GM23338 (cell line): ENCODE measurements at regions not wholly inside any gene's neighbourhood (a gene's known extent, or its start where the extent isn't known, plus 50 kb on each side); places are given as distances from the start of the nearest gene placed in this dataset.

Experiments
- CREB1 ChIP-seq: fragments of 250-450 bp; sonication (Bioruptor Pico); IDR thresholded peaks from 2 replicates; pipeline ENCODE4 v1.5.0; 2020; ENCODE audit warnings: low read depth, mild to moderate bottlenecking, moderate library complexity
- EZH2 ChIP-seq: fragments of 200-600 bp; sonication (generic); IDR thresholded peaks from one replicate; pipeline ENCODE4 v1.8.0; 2017; ENCODE audit warnings: antibody characterized with exemption, mild to moderate bottlenecking, low read depth; ENCODE audit not compliant: unreplicated experiment
- EZH2phosphoT487 ChIP-seq: fragments of 200-600 bp; sonication (generic); IDR thresholded peaks from one replicate; pipeline ENCODE4 v1.8.1; 2018; ENCODE audit warnings: antibody characterized with exemption; ENCODE audit not compliant: unreplicated experiment
- JUNB ChIP-seq: IDR thresholded peaks from one replicate; pipeline ENCODE4 v1.6.1; 2016; ENCODE audit warnings: antibody characterized with exemption; ENCODE audit not compliant: unreplicated experiment
- NANOG ChIP-seq: IDR thresholded peaks from 2 replicates; pipeline ENCODE4 v1.6.1; 2016; ENCODE audit warnings: antibody characterized with exemption, borderline replicate concordance
- POLR2AphosphoS5 ChIP-seq: IDR thresholded peaks from 2 replicates; pipeline ENCODE4 v1.6.1; 2016; ENCODE audit warnings: antibody characterized with exemption, low read depth
- STAT1 ChIP-seq: IDR thresholded peaks from one replicate; pipeline ENCODE4 v1.6.1; 2016; ENCODE audit warnings: antibody characterized with exemption; ENCODE audit not compliant: unreplicated experiment
- ZNF114 ChIP-seq: fragments of 250-450 bp; sonication (Bioruptor Pico); IDR thresholded peaks from 2 replicates; pipeline ENCODE4 v1.5.0; 2020; ENCODE audit warnings: mild to moderate bottlenecking, moderate library complexity
- TF ChIP-seq, protein P1 (sequence below): fragments of 250-450 bp; sonication (Bioruptor Pico); IDR thresholded peaks from 2 replicates; pipeline ENCODE4 v1.5.0; 2020; ENCODE audit warnings: mild to moderate bottlenecking, moderate library complexity
- TF ChIP-seq, protein P2 (sequence below), 2 experiments: fragments of 200-600 bp in 1 of 2; sonication (generic) in 1 of 2; conservative IDR thresholded peaks; 2 replicates each; pipeline versions ENCODE4 v1.5.1 to v1.6.1; 2016 to 2017; ENCODE audit warnings: antibody characterized with exemption in 2 of 2, low read depth in 2 of 2, mild to moderate bottlenecking in 2 of 2, moderate library complexity in 1 of 2
- TF ChIP-seq, protein P3 (sequence below): IDR thresholded peaks from one replicate; pipeline ENCODE4 v1.6.1; 2018; ENCODE audit warnings: antibody characterized with exemption; ENCODE audit not compliant: unreplicated experiment

DNA sequence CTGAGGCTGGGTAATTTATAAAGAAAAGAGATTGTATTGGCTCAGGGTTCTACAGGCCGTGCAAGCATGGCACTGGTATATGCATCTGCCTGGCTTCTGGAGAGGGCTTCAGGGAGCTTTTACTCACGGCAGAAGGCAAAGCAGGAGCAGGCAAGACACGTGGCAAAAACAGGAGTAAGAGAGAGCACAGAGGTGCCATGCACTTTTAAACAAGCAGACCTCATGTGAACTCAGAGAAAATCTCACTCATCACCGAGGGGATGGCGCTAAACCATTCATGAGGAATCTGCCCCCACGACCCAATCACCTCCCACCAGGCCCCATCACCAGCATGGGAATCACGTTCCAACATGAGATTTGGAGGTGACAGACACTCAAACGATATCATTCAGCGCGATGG, 400.7 kb upstream of the RUNX1 start (continued):
- TF ChIP-seq, protein P1, sequence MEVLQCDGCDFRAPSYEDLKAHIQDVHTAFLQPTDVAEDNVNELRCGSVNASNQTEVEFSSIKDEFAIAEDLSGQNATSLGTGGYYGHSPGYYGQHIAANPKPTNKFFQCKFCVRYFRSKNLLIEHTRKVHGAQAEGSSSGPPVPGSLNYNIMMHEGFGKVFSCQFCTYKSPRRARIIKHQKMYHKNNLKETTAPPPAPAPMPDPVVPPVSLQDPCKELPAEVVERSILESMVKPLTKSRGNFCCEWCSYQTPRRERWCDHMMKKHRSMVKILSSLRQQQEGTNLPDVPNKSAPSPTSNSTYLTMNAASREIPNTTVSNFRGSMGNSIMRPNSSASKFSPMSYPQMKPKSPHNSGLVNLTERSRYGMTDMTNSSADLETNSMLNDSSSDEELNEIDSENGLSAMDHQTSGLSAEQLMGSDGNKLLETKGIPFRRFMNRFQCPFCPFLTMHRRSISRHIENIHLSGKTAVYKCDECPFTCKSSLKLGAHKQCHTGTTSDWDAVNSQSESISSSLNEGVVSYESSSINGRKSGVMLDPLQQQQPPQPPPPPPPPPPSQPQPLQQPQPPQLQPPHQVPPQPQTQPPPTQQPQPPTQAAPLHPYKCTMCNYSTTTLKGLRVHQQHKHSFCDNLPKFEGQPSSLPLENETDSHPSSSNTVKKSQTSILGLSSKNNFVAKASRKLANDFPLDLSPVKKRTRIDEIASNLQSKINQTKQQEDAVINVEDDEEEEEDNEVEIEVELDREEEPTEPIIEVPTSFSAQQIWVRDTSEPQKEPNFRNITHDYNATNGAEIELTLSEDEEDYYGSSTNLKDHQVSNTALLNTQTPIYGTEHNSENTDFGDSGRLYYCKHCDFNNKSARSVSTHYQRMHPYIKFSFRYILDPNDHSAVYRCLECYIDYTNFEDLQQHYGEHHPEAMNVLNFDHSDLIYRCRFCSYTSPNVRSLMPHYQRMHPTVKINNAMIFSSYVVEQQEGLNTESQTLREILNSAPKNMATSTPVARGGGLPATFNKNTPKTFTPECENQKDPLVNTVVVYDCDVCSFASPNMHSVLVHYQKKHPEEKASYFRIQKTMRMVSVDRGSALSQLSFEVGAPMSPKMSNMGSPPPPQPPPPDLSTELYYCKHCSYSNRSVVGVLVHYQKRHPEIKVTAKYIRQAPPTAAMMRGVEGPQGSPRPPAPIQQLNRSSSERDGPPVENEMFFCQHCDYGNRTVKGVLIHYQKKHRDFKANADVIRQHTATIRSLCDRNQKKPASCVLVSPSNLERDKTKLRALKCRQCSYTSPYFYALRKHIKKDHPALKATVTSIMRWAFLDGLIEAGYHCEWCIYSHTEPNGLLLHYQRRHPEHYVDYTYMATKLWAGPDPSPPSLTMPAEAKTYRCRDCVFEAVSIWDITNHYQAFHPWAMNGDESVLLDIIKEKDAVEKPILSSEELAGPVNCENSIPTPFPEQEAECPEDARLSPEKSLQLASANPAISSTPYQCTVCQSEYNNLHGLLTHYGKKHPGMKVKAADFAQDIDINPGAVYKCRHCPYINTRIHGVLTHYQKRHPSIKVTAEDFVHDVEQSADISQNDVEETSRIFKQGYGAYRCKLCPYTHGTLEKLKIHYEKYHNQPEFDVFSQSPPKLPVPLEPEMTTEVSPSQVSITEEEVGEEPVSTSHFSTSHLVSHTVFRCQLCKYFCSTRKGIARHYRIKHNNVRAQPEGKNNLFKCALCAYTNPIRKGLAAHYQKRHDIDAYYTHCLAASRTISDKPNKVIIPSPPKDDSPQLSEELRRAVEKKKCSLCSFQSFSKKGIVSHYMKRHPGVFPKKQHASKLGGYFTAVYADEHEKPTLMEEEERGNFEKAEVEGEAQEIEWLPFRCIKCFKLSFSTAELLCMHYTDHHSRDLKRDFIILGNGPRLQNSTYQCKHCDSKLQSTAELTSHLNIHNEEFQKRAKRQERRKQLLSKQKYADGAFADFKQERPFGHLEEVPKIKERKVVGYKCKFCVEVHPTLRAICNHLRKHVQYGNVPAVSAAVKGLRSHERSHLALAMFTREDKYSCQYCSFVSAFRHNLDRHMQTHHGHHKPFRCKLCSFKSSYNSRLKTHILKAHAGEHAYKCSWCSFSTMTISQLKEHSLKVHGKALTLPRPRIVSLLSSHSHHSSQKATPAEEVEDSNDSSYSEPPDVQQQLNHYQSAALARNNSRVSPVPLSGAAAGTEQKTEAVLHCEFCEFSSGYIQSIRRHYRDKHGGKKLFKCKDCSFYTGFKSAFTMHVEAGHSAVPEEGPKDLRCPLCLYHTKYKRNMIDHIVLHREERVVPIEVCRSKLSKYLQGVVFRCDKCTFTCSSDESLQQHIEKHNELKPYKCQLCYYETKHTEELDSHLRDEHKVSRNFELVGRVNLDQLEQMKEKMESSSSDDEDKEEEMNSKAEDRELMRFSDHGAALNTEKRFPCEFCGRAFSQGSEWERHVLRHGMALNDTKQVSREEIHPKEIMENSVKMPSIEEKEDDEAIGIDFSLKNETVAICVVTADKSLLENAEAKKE (CRISPR knock-in tag) = no peak
- TF ChIP-seq ZNF114 (CRISPR knock-in tag) (no peak), STAT1 (no peak), CREB1 (no peak), JUNB (no peak), EZH2 (no peak), EZH2phosphoT487 (no peak), POLR2AphosphoS5 (no peak), NANOG (no peak)
- TF ChIP-seq, protein P2, sequence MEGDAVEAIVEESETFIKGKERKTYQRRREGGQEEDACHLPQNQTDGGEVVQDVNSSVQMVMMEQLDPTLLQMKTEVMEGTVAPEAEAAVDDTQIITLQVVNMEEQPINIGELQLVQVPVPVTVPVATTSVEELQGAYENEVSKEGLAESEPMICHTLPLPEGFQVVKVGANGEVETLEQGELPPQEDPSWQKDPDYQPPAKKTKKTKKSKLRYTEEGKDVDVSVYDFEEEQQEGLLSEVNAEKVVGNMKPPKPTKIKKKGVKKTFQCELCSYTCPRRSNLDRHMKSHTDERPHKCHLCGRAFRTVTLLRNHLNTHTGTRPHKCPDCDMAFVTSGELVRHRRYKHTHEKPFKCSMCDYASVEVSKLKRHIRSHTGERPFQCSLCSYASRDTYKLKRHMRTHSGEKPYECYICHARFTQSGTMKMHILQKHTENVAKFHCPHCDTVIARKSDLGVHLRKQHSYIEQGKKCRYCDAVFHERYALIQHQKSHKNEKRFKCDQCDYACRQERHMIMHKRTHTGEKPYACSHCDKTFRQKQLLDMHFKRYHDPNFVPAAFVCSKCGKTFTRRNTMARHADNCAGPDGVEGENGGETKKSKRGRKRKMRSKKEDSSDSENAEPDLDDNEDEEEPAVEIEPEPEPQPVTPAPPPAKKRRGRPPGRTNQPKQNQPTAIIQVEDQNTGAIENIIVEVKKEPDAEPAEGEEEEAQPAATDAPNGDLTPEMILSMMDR (conservative IDR thresholded peaks at IDR 0.05; ENCODE audit: low read depth in 2 of 2) = no peak
- TF ChIP-seq, protein P3, sequence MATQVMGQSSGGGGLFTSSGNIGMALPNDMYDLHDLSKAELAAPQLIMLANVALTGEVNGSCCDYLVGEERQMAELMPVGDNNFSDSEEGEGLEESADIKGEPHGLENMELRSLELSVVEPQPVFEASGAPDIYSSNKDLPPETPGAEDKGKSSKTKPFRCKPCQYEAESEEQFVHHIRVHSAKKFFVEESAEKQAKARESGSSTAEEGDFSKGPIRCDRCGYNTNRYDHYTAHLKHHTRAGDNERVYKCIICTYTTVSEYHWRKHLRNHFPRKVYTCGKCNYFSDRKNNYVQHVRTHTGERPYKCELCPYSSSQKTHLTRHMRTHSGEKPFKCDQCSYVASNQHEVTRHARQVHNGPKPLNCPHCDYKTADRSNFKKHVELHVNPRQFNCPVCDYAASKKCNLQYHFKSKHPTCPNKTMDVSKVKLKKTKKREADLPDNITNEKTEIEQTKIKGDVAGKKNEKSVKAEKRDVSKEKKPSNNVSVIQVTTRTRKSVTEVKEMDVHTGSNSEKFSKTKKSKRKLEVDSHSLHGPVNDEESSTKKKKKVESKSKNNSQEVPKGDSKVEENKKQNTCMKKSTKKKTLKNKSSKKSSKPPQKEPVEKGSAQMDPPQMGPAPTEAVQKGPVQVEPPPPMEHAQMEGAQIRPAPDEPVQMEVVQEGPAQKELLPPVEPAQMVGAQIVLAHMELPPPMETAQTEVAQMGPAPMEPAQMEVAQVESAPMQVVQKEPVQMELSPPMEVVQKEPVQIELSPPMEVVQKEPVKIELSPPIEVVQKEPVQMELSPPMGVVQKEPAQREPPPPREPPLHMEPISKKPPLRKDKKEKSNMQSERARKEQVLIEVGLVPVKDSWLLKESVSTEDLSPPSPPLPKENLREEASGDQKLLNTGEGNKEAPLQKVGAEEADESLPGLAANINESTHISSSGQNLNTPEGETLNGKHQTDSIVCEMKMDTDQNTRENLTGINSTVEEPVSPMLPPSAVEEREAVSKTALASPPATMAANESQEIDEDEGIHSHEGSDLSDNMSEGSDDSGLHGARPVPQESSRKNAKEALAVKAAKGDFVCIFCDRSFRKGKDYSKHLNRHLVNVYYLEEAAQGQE = no peak
